HG03457 (cell line): ENCODE measurements at regions not wholly inside any gene's neighbourhood (a gene's known extent, or its start where the extent isn't known, plus 50 kb on each side); places are given as distances from the start of the nearest gene placed in this dataset.
"Not testable (repeated sequence)": the region's sequence is repeated elsewhere in the genome, so short reads cannot be mapped to it uniquely, and the experiment has no call there.

ENCODE experiments used
- ATAC-seq: cut with Tn5 transposase; IDR thresholded peaks from one replicate; pipeline ENCODE4 v1.9.1; 2021; ENCODE audit warnings: moderate number of reproducible peaks; ENCODE audit not compliant: unreplicated experiment

GRCh38 chr2:111439237-111439636 lies 318.5 kb downstream of the BCL2L11 start:
- not testable (repeated sequence) for ATAC-seq

GRCh38 chr2:111441614-111442013 lies 320.9 kb downstream of the BCL2L11 start:
- ATAC-seq: not testable (repeated sequence)

- ATAC-seq: not testable (repeated sequence)
Measured at GRCh38 chr2:111442767-111443454, 322.2 kb downstream of the BCL2L11 start.

GRCh38 chr2:111444516-111444915 lies 323.8 kb downstream of the BCL2L11 start:
- not testable (repeated sequence) for ATAC-seq

- ATAC-seq: not testable (repeated sequence)
Measured at GRCh38 chr2:111445191-111445929, 324.6 kb downstream of the BCL2L11 start.

- ATAC-seq: not testable (repeated sequence)
Measured at GRCh38 chr2:111445941-111446340, 325.2 kb downstream of the BCL2L11 start.

- ATAC-seq: not testable (repeated sequence)
Measured at GRCh38 chr2:111447482-111447881, 326.8 kb downstream of the BCL2L11 start.

- not testable (repeated sequence) for ATAC-seq
Measured at GRCh38 chr2:111448796-111449195, 328.1 kb downstream of the BCL2L11 start.

- ATAC-seq: not testable (repeated sequence)
Measured at GRCh38 chr2:111450526-111450925, 329.8 kb downstream of the BCL2L11 start.

GRCh38 chr2:111451692-111452199 lies 331.0 kb downstream of the BCL2L11 start:
- not testable (repeated sequence) for ATAC-seq

- ATAC-seq: not testable (repeated sequence)
Measured at GRCh38 chr2:111452208-111452607, 331.5 kb downstream of the BCL2L11 start.

- ATAC-seq: not testable (repeated sequence)
Measured at GRCh38 chr2:111453308-111453707, 332.6 kb downstream of the BCL2L11 start.

- not testable (repeated sequence) for ATAC-seq
Measured at GRCh38 chr2:111453816-111454215, 333.1 kb downstream of the BCL2L11 start.

- not testable (repeated sequence) for ATAC-seq
Measured at GRCh38 chr2:111454404-111454803, 333.7 kb downstream of the BCL2L11 start.

- ATAC-seq: not testable (repeated sequence)
Measured at GRCh38 chr2:111455016-111456015, 334.6 kb downstream of the BCL2L11 start.

- not testable (repeated sequence) for ATAC-seq
Measured at GRCh38 chr2:111457191-111457590, 336.5 kb downstream of the BCL2L11 start.

- not testable (repeated sequence) for ATAC-seq
Measured at GRCh38 chr2:111460901-111461300, 340.2 kb downstream of the BCL2L11 start.

GRCh38 chr2:111461831-111462230 lies 341.1 kb downstream of the BCL2L11 start:
- not testable (repeated sequence) for ATAC-seq

GRCh38 chr2:111462572-111462971 lies 341.9 kb downstream of the BCL2L11 start:
- ATAC-seq: not testable (repeated sequence)

- ATAC-seq: not testable (repeated sequence)
Measured at GRCh38 chr2:111463238-111463848, 342.6 kb downstream of the BCL2L11 start.
